ENCODE measurements at regions not wholly inside any gene's neighbourhood (a gene's known extent, or its start where the extent isn't known, plus 50 kb on each side); places are given as distances from the start of the nearest gene placed in this dataset.

DNA sequence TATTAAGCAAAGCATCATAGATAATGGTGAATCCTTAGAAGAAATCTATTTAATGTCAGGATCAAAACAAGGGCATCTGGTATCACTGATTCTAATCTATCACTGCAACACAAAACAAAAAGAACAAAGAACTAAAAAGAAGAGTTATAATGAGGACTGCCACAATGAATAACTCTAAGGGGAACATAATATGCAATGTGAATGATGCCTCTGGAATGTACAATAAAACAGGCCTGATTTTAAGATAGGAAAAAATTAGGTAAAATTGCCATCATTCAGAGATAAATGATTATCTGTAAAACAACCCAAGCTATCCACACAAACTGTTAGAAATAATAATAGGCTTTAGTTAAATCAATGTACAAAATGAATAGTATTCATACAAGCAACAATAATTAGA is 936.7 kb upstream of the CITED2 start:
- DNase-seq (ENCODE audit: low read depth), result no peak
- TF ChIP-seq, protein P1, sequence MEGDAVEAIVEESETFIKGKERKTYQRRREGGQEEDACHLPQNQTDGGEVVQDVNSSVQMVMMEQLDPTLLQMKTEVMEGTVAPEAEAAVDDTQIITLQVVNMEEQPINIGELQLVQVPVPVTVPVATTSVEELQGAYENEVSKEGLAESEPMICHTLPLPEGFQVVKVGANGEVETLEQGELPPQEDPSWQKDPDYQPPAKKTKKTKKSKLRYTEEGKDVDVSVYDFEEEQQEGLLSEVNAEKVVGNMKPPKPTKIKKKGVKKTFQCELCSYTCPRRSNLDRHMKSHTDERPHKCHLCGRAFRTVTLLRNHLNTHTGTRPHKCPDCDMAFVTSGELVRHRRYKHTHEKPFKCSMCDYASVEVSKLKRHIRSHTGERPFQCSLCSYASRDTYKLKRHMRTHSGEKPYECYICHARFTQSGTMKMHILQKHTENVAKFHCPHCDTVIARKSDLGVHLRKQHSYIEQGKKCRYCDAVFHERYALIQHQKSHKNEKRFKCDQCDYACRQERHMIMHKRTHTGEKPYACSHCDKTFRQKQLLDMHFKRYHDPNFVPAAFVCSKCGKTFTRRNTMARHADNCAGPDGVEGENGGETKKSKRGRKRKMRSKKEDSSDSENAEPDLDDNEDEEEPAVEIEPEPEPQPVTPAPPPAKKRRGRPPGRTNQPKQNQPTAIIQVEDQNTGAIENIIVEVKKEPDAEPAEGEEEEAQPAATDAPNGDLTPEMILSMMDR (conservative IDR thresholded peaks at IDR 0.05; ENCODE audit: low read depth, low read length), result no peak
- no peak overlapping the region for H3K4me3 ChIP-seq (ENCODE audit: low read length)

DNA sequence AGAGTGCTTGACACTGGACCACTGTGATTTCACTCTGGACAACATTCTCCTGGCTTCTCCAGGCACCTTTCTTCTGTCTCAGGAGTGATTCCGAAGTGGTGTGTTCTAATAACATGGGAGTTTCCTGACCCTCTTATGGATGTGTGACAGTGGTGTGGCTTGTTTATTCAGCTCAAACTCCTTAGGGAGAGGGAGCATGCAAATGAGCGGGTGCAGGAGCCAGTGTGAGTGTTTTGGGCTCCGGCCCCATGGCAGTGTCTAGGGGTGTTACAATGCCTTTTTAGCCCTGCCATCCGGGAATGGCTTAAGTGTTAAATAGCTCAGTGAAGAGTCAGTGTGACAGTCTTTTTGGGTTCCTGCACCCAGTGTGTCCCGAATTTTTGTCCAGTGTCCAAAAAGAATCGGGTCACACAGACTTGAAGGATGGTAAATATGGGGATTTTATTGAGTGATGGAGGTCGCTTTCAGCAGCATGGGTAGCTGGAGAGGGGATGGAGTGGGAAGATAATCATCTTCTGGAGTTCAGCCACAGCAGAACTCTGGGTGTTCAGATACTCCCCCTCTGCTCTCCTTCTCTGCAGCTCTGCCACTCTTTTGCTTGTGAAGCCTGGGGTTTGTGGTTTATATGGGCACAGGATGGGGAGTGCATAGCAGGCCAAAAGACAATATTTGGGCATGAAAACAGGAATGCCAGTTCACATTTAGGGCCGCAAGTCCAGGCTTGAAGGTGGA is 928.9 kb upstream of the CITED2 start:
- DNase-seq (ENCODE audit: low read depth), result no peak
- H3K4me3 ChIP-seq (ENCODE audit: low read length), result no peak overlapping the region
- TF ChIP-seq, protein P1 (conservative IDR thresholded peaks at IDR 0.05; ENCODE audit: low read depth, low read length), result no peak

DNA sequence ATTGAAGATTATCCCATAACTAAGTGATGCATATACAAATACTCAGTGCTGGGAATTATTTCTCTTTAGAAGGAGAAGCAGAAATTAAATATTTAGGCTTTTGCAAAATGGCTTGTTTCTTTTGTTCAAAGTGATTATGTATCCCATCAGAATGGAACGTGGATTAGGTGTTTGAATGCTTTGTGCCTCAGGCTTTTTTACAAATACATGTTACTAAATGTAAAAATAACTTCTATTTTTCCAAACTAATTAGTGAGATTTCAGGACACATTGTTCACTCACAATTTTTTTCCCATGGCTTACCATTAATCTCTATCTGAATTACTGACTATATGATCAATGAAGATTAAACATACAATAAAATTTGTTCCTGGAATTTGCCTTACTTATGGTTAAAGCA is 925.9 kb upstream of the CITED2 start:
- TF ChIP-seq, protein P1 (conservative IDR thresholded peaks at IDR 0.05; ENCODE audit: low read depth, low read length), result no peak
- DNase-seq (ENCODE audit: low read depth), result no peak

DNA sequence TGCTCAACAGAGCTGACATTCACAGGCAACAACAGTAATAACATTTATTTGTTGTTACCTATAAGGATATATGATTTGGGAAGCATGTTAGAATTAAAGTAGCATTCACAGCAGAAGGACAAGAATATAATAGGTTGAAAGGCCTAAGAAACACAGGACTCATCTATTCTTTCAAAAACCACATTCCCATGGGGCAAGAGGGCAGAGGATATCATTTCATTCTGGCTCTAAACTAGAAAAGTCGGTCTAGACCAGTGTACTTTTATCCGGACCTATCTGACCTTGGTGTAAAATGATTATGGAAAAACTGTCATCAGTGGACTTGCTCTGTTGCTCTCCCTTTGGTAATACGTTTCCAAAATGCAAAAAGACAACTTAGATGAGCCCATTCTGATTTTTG is 914.7 kb upstream of the CITED2 start:
- DNase-seq (ENCODE audit: low read depth), result no peak
- no peak overlapping the region for H3K4me3 ChIP-seq (ENCODE audit: low read length)
- TF ChIP-seq, protein P1 (conservative IDR thresholded peaks at IDR 0.05; ENCODE audit: low read depth, low read length), result no peak

More for the DNA sequence above, 925.9 kb upstream of the CITED2 start:
- no peak overlapping the region for H3K4me3 ChIP-seq (ENCODE audit: low read length)

DNA sequence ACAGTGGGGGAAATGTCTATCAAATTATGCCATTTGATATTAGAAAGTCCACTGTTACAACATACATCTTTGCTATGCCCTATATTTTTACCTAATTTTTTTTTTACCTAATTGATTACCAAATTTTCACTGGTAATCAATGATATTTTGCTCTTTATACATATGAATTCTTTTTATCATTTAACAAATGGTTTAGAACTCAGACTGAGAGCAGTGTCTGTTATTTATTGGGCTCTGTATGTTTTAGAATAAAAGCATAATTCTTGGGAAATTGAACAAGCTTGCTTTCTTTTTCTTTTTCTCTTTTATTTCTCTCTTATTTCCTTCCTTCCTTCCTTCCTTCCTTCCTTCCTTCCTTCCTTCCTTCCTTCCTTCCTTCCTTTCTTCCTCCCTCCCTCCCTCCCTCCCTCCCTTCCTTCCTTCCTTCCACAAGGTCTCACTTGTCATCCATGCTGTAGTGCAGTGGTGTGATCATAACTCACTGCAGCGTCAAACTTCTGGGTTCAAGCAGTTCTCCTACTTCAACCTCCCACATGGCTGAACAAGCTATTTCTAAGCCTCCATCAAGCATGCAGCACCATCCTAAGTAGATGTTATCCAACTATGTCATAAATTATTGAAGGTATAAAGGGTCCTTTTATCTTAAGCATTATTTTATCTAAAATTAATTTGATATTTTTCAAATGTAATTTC is 911.7 kb upstream of the CITED2 start:
- H3K4me3 ChIP-seq (ENCODE audit: low read length), result no peak overlapping the region
- TF ChIP-seq, protein P1 (conservative IDR thresholded peaks at IDR 0.05; ENCODE audit: low read depth, low read length), result no peak
- DNase-seq (ENCODE audit: low read depth), result no peak

DNA sequence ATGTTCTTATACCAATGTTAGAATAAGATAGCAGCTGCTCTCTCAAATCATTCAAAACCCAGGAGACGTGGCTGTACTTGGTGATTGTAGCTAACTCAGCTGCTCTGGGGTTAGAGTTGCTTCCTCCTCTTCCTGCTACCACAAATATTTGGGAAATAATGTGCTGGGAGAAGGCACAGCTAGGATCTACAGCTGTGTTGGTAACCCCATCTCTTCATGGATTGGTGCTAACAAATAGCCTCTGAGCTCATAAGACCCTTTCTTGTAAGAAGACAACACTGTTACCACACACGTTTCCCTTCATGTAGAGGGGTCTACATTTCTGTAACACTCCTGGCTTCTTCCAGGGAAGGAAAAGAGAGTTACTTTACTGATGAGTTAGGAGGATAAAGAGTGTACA is 911.0 kb upstream of the CITED2 start:
- TF ChIP-seq, protein P1 (conservative IDR thresholded peaks at IDR 0.05; ENCODE audit: low read depth, low read length), result no peak
- DNase-seq (ENCODE audit: low read depth), result no peak

DNA sequence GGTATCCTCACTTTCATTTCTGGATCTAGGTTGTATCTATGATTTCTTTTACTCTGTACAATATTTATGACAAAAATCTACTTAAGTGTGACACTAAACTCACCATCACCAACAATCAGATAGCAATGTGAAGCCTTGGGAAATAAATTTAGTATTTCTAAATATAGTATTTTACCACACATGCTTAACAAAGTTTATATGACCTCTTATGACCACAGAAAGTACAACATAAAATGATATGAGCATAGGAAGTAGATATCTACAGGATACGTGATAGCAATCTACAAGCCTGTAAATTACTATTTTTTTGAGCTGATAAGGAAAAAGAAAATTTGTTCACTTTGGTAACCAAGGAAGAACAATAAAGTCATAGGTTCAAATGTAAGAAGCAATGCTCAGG is 910.4 kb upstream of the CITED2 start:
- H3K4me3 ChIP-seq (ENCODE audit: low read length), result no peak overlapping the region
- DNase-seq (ENCODE audit: low read depth), result no peak
- TF ChIP-seq, protein P1 (conservative IDR thresholded peaks at IDR 0.05; ENCODE audit: low read depth, low read length), result no peak

More for the DNA sequence above, 911.0 kb upstream of the CITED2 start:
- H3K4me3 ChIP-seq (ENCODE audit: low read length), result no peak overlapping the region
